ACC112 (cell line): ENCODE measurements at regions not wholly inside any gene's neighbourhood (a gene's known extent, or its start where the extent isn't known, plus 50 kb on each side); places are given as distances from the start of the nearest gene placed in this dataset.
A peak's percentile ranks its signal among the peaks of the same experiment; 100 is the strongest.

Source experiments
- H2AFZ ChIP-seq: fragments of 200-600 bp; sonication (generic); one replicate; pipeline ENCODE4 v1.6.0; 2017; ENCODE audit warnings: antibody characterized with exemption, low read length; ENCODE audit not compliant: unreplicated experiment
- H3K27ac ChIP-seq: fragments of 200-600 bp; sonication (generic); 2 replicates; pipeline ENCODE4 v1.5.1; 2014; ENCODE audit warnings: low read depth, mild to moderate bottlenecking, antibody characterized with exemption, low read length, moderate library complexity
- H3K27me3 ChIP-seq: fragments of 200-600 bp; sonication (generic); 2 replicates; pipeline ENCODE4 v1.6.1; 2014; ENCODE audit warnings: mild to moderate bottlenecking, antibody characterized with exemption, low read length, moderate library complexity, mixed read lengths; ENCODE audit not compliant: insufficient read depth
- H3K36me3 ChIP-seq: fragments of 200-600 bp; sonication (generic); 2 replicates; pipeline ENCODE4 v1.6.1; 2016; ENCODE audit warnings: mild to moderate bottlenecking, antibody characterized with exemption, low read length, moderate library complexity, mixed read lengths; ENCODE audit not compliant: insufficient read depth
- H3K4me1 ChIP-seq: fragments of 200-600 bp; sonication (generic); one replicate; pipeline ENCODE4 v1.6.1; 2016; ENCODE audit warnings: low read length, mixed read lengths; ENCODE audit not compliant: insufficient read depth, unreplicated experiment, control insufficient read depth
- H3K4me3 ChIP-seq: fragments of 200-600 bp; sonication (generic); 2 replicates; pipeline ENCODE4 v1.5.1; 2014; ENCODE audit warnings: mild to moderate bottlenecking, low read depth, low read length
- H3K79me2 ChIP-seq: fragments of 200-600 bp; sonication (generic); one replicate; pipeline ENCODE4 v1.6.0; 2016; ENCODE audit warnings: low read length; ENCODE audit not compliant: control insufficient read depth, unreplicated experiment, insufficient read depth

GRCh38 chr13:111005808-111006505 is 91.1 kb upstream of the ANKRD10 start:
- Histone ChIP-seq H3K4me1 (peaks cover 18% of the 10 kb centered on the region), H3K27ac (peak overlapping the region; percentile 33), H3K27me3 (no peaks in the 10 kb centered on the region), H2AFZ (peak overlapping the region; percentile 54), H3K4me3 (no peak overlapping the region), H3K36me3 (no peaks in the 10 kb centered on the region), H3K79me2 (no peaks in the 10 kb centered on the region)

- H3K4me3 ChIP-seq = no peak overlapping the region
- peaks cover 18% of the 10 kb centered on the region for H3K4me1 ChIP-seq
- H3K27ac ChIP-seq = no peak overlapping the region
- no peaks in the 10 kb centered on the region for H3K27me3 ChIP-seq
- no peaks in the 10 kb centered on the region for H3K36me3 ChIP-seq
- H3K79me2 ChIP-seq = no peaks in the 10 kb centered on the region
- H2AFZ ChIP-seq = no peak overlapping the region
Observed at GRCh38 chr13:111005364-111005763, 90.5 kb upstream of the ANKRD10 start.

GRCh38 chr13:111004444-111004843 is 89.6 kb upstream of the ANKRD10 start:
- H3K4me3 ChIP-seq = no peak overlapping the region
- no peaks in the 10 kb centered on the region for H3K27me3 ChIP-seq
- no peaks in the 10 kb centered on the region for H3K79me2 ChIP-seq
- no peak overlapping the region for H3K27ac ChIP-seq
- peaks cover 18% of the 10 kb centered on the region for H3K4me1 ChIP-seq
- H3K36me3 ChIP-seq = no peaks in the 10 kb centered on the region
- H2AFZ ChIP-seq = no peak overlapping the region

- Histone ChIP-seq H3K36me3 (no peaks in the 10 kb centered on the region), H2AFZ (no peak overlapping the region), H3K27me3 (peaks cover 12% of the 10 kb centered on the region; the same call in 1 of the 2 replicates), H3K27ac (no peak overlapping the region), H3K4me1 (peaks cover 10% of the 10 kb centered on the region), H3K79me2 (no peaks in the 10 kb centered on the region), H3K4me3 (no peak overlapping the region)
Observed at GRCh38 chr13:111001636-111002035, 86.8 kb upstream of the ANKRD10 start.

GRCh38 chr13:110993788-110994187 is 78.9 kb upstream of the ANKRD10 start:
- Histone ChIP-seq H3K36me3 (no peaks in the 10 kb centered on the region), H3K4me1 (no peaks in the 10 kb centered on the region), H3K27ac (no peak overlapping the region), H3K27me3 (peaks cover 21% of the 10 kb centered on the region), H3K79me2 (no peaks in the 10 kb centered on the region), H3K4me3 (no peak overlapping the region), H2AFZ (no peak overlapping the region)

- Histone ChIP-seq H3K4me3 (no peak overlapping the region), H2AFZ (no peak overlapping the region), H3K27ac (no peak overlapping the region), H3K27me3 (peaks cover 14% of the 10 kb centered on the region), H3K79me2 (no peaks in the 10 kb centered on the region), H3K4me1 (no peaks in the 10 kb centered on the region), H3K36me3 (no peaks in the 10 kb centered on the region)
Observed at GRCh38 chr13:110991991-110992508, 77.2 kb upstream of the ANKRD10 start.

GRCh38 chr13:110989331-110989730 is 74.5 kb upstream of the ANKRD10 start:
- 0 out of 2 replicates have a peak, but pooled peaks cover 10% of the 10 kb centered on the region for H3K27me3 ChIP-seq
- no peak overlapping the region for H3K4me3 ChIP-seq
- H3K27ac ChIP-seq = no peak overlapping the region
- no peaks in the 10 kb centered on the region for H3K79me2 ChIP-seq
- no peaks in the 10 kb centered on the region for H3K4me1 ChIP-seq
- H2AFZ ChIP-seq = no peak overlapping the region
- H3K36me3 ChIP-seq = no peaks in the 10 kb centered on the region

- Histone ChIP-seq H3K4me3 (no peak overlapping the region), H3K79me2 (no peaks in the 10 kb centered on the region), H3K27me3 (peaks cover 31% of the 10 kb centered on the region; the same call in 1 of the 2 replicates), H3K4me1 (no peaks in the 10 kb centered on the region), H3K27ac (no peak overlapping the region), H2AFZ (no peak overlapping the region), H3K36me3 (no peaks in the 10 kb centered on the region)
Observed at GRCh38 chr13:110985541-110985940, 70.7 kb upstream of the ANKRD10 start.

GRCh38 chr13:110984798-110985197 is 69.9 kb upstream of the ANKRD10 start:
- no peak overlapping the region for H3K4me3 ChIP-seq
- H3K4me1 ChIP-seq = no peaks in the 10 kb centered on the region

GRCh38 chr13:110984381-110984780 is 69.5 kb upstream of the ANKRD10 start:
- Histone ChIP-seq H3K27ac (no peak overlapping the region), H3K27me3 (peaks cover 40% of the 10 kb centered on the region; the same call in 1 of the 2 replicates), H2AFZ (no peak overlapping the region), H3K36me3 (no peaks in the 10 kb centered on the region), H3K79me2 (no peaks in the 10 kb centered on the region), H3K4me3 (no peak overlapping the region), H3K4me1 (no peaks in the 10 kb centered on the region)

More at GRCh38 chr13:110984798-110985197, 69.9 kb upstream of the ANKRD10 start:
- Histone ChIP-seq H3K36me3 (no peaks in the 10 kb centered on the region), H3K27ac (no peak overlapping the region), H3K27me3 (peaks cover 38% of the 10 kb centered on the region; the same call in 1 of the 2 replicates), H3K79me2 (no peaks in the 10 kb centered on the region), H2AFZ (no peak overlapping the region)

GRCh38 chr13:110983241-110983640 is 68.4 kb upstream of the ANKRD10 start:
- Histone ChIP-seq H3K4me3 (no peak overlapping the region), H3K4me1 (no peaks in the 10 kb centered on the region), H3K36me3 (no peaks in the 10 kb centered on the region), H3K27ac (no peak overlapping the region), H2AFZ (no peak overlapping the region), H3K79me2 (no peaks in the 10 kb centered on the region), H3K27me3 (peaks cover 45% of the 10 kb centered on the region; the same call in 1 of the 2 replicates)
